K562 (cell line): ENCODE measurements at regions not wholly inside any gene's neighbourhood (a gene's known extent, or its start where the extent isn't known, plus 50 kb on each side); places are given as distances from the start of the nearest gene placed in this dataset.
"Not testable (repeated sequence)": the region's sequence is repeated elsewhere in the genome, so short reads cannot be mapped to it uniquely, and the experiment has no call there.

ENCODE experiments used
- CTCF ChIP-seq, 3 experiments: IDR thresholded peaks in 2 of 3; conservative IDR thresholded peaks in 1 of 3; 2 replicates each; pipeline ENCODE4 v1.5.1; 2011 to 2012; ENCODE audit warnings: low read length in 3 of 3, mild to moderate bottlenecking in 3 of 3, control low read depth in 2 of 3, improper control_type of control experiment in 1 of 3, inconsistent platforms in 1 of 3, low read depth in 1 of 3, mixed read lengths in 1 of 3, moderate library complexity in 1 of 3; ENCODE audit not compliant: insufficient read depth in 2 of 3
- FOXO4 ChIP-seq: fragments of 450-650 bp; formaldehyde crosslinking; IDR thresholded peaks from 2 replicates; pipeline ENCODE4 v1.4.0; 2020; ENCODE audit warnings: mild to moderate bottlenecking, moderate library complexity
- GATA2 ChIP-seq: sonication (generic); formaldehyde crosslinking; IDR thresholded peaks from 2 replicates; pipeline ENCODE4 v1.4.0; 2020; ENCODE audit warnings: mild to moderate bottlenecking, missing genetic modification reagents
- HNRNPUL1 ChIP-seq: fragments of 200-400 bp; formaldehyde crosslinking; IDR thresholded peaks from 2 replicates; pipeline ENCODE4 v1.6.1; 2017; ENCODE audit warnings: low read length
- NCOA2 ChIP-seq, 2 experiments: fragments of 450-650 bp; IDR thresholded peaks; 2 replicates each; pipeline ENCODE4 v1.6.1; 2018; ENCODE audit warnings: mild to moderate bottlenecking in 2 of 2, moderate library complexity in 1 of 2; ENCODE audit not compliant: partially characterized antibody in 2 of 2
- RNF2 ChIP-seq: sonication (generic); IDR thresholded peaks from 2 replicates; pipeline ENCODE4 v1.6.1; 2016
- TSC22D4 ChIP-seq: fragments of 450-650 bp; IDR thresholded peaks from 2 replicates; pipeline ENCODE4 v1.6.1; 2016; ENCODE audit warnings: missing genetic modification characterization, missing biosample characterization, control low read depth

DNA sequence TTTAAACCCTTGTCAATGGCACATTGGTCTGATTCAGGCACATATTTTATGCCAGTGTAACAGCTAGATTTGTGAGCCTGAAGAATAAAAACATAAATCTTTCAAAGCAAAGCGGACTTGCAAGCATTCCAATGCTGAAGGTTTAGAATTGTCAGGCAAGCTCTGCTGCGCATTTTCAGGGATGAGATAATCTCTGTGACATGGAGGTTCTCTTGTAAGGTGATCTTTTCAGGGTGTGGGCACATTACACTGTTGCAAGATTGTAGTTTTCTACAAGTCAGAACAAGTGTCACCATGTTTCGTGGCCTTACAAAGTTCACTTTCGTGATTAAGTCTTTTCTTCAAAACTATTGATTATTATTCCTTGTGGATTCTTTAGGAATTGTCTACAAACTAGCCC is 106.2 kb downstream of the ARHGAP11B start:
- TF ChIP-seq FOXO4; HNRNPUL1; TSC22D4 (tag); NCOA2 (IDR thresholded peaks at IDR 0.05; ENCODE audit: partially characterized antibody in 2 of 2); RNF2; CTCF (IDR thresholded peaks at IDR 0.05 in 2 of 3, conservative IDR thresholded peaks at IDR 0.05 in 1 of 3; ENCODE audit: insufficient read depth in 2 of 3, low read depth in 1 of 3, low read length in 3 of 3); GATA2 (CRISPR knock-in tag): not testable (repeated sequence)
